GM21526 (cell line): ENCODE measurements at regions not wholly inside any gene's neighbourhood (a gene's known extent, or its start where the extent isn't known, plus 50 kb on each side); places are given as distances from the start of the nearest gene placed in this dataset.
"Not testable (repeated sequence)": the region's sequence is repeated elsewhere in the genome, so short reads cannot be mapped to it uniquely, and the experiment has no call there.

Experiments
- ATAC-seq: cut with Tn5 transposase; IDR thresholded peaks from one replicate; pipeline ENCODE4 v1.9.1; 2021; ENCODE audit warnings: moderate library complexity; ENCODE audit not compliant: unreplicated experiment, low FRiP score

GRCh38 chr4:162849937-162850336 is 316.8 kb downstream of the NAF1 start:
- no peak for ATAC-seq

- ATAC-seq = peak; percentile 47
These were observed 318.6 kb downstream of the NAF1 start for GRCh38 chr4:162847945-162848549.

GRCh38 chr4:162841753-162842152 is 324.9 kb downstream of the NAF1 start:
- no peak for ATAC-seq

GRCh38 chr4:162839814-162840213 is 326.9 kb downstream of the NAF1 start:
- no peak for ATAC-seq

GRCh38 chr4:162838671-162839070 is 328.0 kb downstream of the NAF1 start:
- ATAC-seq = no peak

GRCh38 chr4:162837679-162838078 is 329.0 kb downstream of the NAF1 start:
- ATAC-seq = no peak

GRCh38 chr4:162837241-162837640 is 329.4 kb downstream of the NAF1 start:
- no peak for ATAC-seq

- no peak for ATAC-seq
These were observed 329.9 kb downstream of the NAF1 start for GRCh38 chr4:162836773-162837172.

- ATAC-seq = not testable (repeated sequence)
These were observed 330.4 kb downstream of the NAF1 start for GRCh38 chr4:162836258-162836657.

- no peak for ATAC-seq
These were observed 335.8 kb downstream of the NAF1 start for GRCh38 chr4:162830899-162831298.

GRCh38 chr4:162817374-162817773 is 349.3 kb downstream of the NAF1 start:
- ATAC-seq = not testable (repeated sequence)

GRCh38 chr4:162804351-162804924 is 362.3 kb downstream of the NAF1 start:
- ATAC-seq = no peak

GRCh38 chr4:162803378-162803777 is 363.3 kb downstream of the NAF1 start:
- no peak for ATAC-seq

GRCh38 chr4:162797108-162797507 is 369.6 kb downstream of the NAF1 start:
- no peak for ATAC-seq

- no peak for ATAC-seq
These were observed 373.1 kb downstream of the NAF1 start for GRCh38 chr4:162793571-162793970.

- no peak for ATAC-seq
These were observed 373.7 kb downstream of the NAF1 start for GRCh38 chr4:162793004-162793403.

- no peak for ATAC-seq
These were observed 375.5 kb downstream of the NAF1 start for GRCh38 chr4:162791226-162791625.

GRCh38 chr4:162787120-162787519 is 379.6 kb downstream of the NAF1 start:
- ATAC-seq = no peak

- no peak for ATAC-seq
These were observed 383.7 kb downstream of the NAF1 start for GRCh38 chr4:162782778-162783525.

- ATAC-seq = no peak
These were observed 384.5 kb downstream of the NAF1 start for GRCh38 chr4:162782096-162782777.

- no peak for ATAC-seq
These were observed 395.8 kb downstream of the NAF1 start for GRCh38 chr4:162770761-162771490.
